ENCODE measurements at regions not wholly inside any gene's neighbourhood (a gene's known extent, or its start where the extent isn't known, plus 50 kb on each side); places are given as distances from the start of the nearest gene placed in this dataset.
A peak's percentile ranks its signal among the peaks of the same experiment; 100 is the strongest.
"Not testable (repeated sequence)": the region's sequence is repeated elsewhere in the genome, so short reads cannot be mapped to it uniquely, and the experiment has no call there.

DNA sequence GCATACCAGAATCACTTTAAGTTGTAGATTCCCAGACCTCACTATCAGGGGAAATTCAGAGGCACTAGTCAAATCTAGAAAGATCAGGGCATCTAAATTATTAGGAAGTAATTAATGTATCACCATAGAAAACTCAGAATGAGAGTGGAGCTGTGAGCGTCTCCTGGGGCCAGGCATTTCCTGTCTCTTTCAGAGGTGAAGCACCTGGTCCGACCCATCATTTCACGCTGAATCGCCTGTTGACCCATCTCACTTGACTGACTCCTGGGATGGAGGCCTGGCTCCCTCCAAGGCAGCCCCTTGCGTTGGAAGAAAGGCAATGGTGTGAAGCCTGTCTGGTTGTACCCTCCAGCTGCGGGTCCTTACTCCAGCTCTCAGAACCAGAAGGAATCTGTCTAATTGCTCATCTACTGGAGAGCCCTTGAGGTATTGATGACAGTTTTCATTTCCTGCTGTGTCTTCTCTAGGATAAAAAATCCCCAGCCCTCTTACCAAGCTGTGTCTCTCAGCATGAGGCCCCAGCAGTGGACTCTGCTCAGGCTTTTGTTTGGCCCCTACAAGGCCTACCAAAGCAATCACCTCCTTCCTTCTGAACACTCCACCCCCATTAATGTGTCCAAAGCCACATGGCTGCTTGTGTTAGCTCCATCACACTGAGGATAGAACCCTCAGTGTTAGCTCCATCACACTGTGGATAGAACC is 93.2 kb upstream of the SYT13 start:
- DNase-seq (ENCODE audit: low read depth, low spot score) = no peak

DNA sequence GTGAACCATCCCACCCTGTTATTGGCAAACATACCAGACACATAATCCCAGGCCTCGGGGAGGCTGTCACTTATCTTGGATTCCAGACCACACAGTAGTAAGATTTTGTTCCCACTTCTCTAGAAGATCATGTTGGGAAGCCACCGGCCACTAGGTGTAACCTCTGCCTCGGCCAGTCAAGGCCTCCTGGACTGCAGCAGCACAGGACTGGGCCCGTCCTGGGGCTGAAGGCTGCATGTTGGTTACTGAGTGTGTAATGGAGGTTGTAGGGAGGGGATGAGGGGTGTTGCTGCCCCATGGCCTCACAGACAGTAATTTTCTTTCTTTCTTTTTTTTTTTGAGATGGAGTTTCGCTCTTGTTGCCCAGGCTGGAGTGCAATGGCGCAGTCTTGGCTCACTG is 92.4 kb upstream of the SYT13 start:
- H3K4me3 ChIP-seq (ENCODE audit: low read length) = no peak overlapping the region
- DNase-seq (ENCODE audit: low read depth, low spot score) = no peak

More for the DNA sequence above, 93.2 kb upstream of the SYT13 start:
- no peak overlapping the region for H3K4me3 ChIP-seq (ENCODE audit: low read length)

DNA sequence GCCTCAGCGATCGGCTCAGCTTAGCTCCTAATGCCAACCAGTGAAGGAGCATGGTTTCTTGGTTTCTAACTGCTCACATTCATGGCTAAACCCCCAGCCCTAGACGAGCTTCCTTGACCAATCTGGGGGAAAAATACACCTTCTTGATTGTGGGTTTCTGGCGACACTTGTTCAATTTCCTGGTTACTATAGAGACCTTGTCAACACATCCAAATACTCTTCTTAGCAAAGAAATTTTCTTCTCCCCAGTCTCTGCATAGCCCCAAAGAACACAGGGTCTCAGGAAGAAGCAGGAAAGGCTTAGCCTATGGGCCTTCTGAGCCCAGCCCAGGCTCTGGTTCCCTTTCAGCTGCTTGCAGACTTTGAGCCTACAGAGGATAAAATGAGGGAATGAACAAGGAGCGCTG is 88.5 kb upstream of the SYT13 start:
- no peak overlapping the region for H3K4me3 ChIP-seq (ENCODE audit: low read length)
- peak; percentile 61 for DNase-seq (ENCODE audit: low read depth, low spot score)

DNA sequence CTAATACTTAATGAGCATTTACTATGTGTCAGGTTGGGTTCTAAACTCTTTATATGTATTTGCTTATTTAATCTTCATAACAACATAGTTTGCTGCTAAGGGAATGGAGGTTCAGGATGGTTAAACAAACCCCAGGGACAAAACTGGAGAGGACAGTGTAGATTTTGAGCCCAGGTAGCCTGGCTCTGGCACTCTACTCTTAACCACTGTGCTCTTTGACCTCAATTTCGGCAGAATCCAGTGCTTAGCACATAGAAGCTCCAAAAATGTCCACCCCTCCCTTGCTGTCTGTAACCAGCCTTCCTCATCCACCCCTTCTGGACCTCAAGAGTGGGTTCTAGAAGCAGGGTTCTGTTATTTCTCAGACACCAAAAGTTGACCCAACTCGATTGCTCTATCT is 88.0 kb upstream of the SYT13 start:
- H3K4me3 ChIP-seq (ENCODE audit: low read length) = no peak overlapping the region
- no peak for DNase-seq (ENCODE audit: low read depth, low spot score)

DNA sequence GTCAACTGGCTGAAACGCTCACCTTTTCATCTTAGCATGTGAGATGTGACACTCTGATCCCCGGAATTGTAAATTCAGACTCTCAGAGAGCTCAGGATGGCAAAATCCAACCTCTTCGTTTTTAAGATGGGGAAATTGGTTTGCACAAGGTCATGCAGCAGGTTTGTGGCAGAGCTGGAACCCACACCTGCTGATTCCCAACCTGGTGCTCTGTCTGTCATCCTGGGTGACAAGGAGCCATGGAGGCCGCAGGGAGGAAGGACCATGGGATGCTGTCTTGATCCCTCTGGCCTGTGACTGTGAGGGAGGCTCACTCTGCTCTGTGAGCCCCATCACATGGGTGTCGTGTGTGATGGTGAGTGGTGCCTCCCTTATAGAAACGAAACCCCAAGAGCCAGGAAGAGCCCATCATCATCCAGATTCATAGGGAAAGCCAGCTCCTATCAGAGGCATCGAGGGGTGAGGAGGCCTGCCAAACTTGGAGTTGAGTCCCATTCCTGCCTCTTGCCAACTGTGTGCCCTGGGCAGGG is 87.4 kb upstream of the SYT13 start:
- no peak for DNase-seq (ENCODE audit: low read depth, low spot score)
- H3K4me3 ChIP-seq (ENCODE audit: low read length) = no peak overlapping the region

DNA sequence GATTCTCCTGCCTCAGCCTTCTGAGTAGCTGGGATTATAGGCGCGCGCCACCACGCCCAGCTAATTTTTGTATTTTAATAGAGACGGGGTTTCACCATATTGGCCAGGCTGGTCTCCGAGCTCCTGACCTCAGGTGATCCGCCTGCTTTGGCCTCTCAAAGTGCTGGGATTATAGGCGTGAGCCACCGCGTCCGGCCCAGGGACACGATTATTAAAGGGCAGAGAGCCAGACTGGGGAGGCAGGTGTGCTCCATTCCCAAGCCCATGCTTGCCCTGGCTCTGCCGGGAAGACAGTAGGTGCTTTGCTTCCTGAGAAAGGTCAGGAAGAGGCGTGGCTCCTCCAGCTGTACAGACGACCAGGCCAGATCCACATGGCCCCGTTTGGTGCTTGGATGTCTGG is 86.3 kb upstream of the SYT13 start:
- not testable (repeated sequence) for DNase-seq (ENCODE audit: low read depth, low spot score); H3K4me3 ChIP-seq (ENCODE audit: low read length)

DNA sequence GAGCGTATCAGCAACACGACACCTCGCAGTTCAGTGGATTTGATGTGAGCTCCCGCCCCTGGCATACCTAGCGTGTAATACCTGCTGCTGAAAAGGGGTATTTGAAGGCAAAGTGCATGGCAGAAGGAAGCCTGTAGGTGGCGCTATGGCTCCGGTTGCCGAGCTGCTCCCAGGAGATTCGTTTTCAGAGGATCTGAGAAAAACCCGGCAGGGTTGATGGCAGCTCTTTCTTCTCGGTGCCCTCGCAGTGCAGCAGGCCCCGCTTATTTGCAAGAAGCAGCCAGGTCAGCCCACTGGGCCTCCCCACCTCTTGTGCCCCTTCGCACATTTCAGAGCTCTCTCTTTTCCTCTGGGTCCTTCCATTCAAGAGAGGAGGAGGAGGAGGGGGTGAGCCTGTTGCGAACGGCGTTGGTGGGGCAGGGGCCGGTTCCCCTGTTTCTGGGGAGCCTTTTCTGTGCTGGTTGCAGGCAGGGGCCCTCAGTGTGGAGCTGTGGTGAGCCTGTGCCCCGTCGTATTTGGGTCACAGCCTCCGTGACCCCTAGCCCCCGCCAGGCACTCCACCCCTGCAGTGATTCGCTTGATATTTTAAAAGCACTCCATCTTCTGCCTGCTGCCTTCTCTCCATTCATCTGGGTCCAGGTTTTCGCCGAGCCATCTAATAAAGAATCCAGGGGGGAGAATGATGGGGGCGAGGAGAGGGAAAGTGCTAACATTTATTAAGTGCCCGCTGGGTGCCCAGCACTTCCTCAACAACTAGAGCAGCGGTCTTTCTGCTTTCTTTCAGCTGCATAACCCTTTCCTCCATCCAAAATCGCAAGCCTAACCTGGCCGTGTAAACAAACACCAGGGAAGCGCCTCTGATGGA is 85.3 kb upstream of the SYT13 start:
- H3K4me3 ChIP-seq (ENCODE audit: low read length) = no peak overlapping the region
- peak; percentile 74 for DNase-seq (ENCODE audit: low read depth, low spot score)

DNA sequence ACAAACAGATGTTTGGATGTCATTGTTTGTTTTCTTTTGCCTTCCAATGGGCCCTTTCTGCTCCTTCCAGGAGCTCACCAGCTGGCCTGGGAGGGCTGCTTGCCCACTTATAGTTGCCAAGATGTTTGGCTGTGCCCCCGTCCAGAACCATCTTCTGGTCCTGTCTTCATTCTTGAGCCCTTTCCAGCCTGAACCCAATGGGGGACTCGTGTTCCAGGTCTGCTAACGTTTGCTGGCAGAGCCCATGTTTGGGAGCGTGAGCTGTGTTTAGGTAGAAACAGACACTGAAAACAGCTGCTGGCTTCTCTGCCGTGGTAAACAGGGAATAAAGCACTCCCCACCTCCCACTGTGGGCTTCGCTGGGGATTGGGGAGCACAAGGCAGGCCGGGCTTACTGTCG is 83.2 kb upstream of the SYT13 start:
- H3K4me3 ChIP-seq (ENCODE audit: low read length) = no peak overlapping the region
- DNase-seq (ENCODE audit: low read depth, low spot score) = no peak

DNA sequence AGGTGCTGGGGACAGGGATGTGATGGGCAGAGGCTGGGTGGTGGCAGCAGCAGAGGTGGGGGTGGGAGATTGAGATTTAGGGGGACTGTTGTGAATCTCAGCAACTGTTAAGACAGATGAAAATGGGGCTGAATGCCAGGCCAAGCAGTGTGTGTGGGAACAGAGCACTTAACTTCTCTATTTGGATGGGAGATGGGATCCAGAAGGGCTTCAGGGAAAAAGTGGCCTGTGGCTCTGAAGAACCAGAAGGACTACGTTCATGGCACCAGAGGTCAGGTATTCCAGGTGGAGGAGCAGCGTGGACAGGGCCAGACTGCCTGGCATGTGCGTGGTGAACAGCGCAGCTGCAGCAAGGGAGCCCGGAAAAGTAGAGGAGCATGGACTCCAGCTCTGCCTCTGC is 82.6 kb upstream of the SYT13 start:
- no peak for DNase-seq (ENCODE audit: low read depth, low spot score)
- no peak overlapping the region for H3K4me3 ChIP-seq (ENCODE audit: low read length)

DNA sequence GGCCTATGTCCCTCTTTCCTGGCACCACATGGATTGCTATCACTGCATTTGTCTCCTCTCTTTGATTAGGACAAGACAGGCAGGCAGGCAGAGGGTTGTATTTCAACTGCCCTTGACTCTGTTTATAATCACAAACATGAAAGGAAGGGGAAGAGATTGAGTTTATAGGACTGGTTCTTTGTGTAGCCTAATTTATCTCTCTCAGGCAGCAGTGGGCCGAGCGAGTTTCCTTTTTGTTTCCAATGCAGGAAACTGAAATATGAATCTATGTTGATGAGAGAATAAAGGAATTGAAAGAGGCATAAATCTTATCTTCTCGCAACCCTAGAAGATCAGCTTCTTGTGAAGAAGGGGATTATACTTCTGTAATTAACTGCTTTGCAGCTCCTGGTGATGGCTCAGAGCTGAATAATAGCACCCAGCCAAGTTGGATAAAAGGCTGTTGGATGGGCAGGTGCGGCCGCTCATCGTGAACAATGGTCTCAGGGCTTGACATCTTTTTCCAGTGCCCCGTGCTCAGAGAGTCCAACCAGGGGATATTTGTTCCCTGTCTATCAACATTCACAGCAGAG is 80.6 kb upstream of the SYT13 start:
- H3K4me3 ChIP-seq (ENCODE audit: low read length) = no peak overlapping the region
- no peak for DNase-seq (ENCODE audit: low read depth, low spot score)

DNA sequence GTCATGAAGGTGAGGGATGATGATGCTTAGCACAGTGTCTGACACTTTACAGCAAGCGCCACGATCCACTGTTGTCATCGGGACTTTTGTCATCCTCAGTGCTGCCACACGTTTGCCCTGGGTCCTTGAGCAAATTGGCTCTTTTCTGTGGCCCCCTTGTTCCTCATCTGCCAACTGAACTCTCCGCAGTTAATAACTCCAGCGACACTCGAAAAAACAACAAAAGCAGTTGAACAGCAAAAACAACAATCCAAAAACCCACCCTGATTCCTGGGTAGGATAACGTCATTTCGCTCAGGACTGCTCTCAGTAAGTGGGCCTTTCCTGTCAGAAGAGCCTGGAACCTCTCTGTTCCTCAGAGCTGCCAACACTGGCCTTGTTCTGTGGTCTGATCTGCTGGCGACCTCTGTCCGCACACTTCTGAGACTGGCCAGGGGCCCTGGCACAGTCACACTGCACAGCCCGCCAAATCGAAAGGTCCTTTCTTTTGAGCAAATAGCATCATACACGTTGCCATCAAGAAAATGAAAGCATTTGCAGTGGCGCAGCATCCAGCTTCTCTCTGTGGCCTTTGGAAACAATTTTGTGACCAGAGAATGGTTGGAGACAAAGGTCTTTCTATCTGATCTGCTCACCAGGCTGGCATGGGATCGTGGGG is 79.9 kb upstream of the SYT13 start:
- DNase-seq (ENCODE audit: low read depth, low spot score) = no peak
- H3K4me3 ChIP-seq (ENCODE audit: low read length) = no peak overlapping the region

DNA sequence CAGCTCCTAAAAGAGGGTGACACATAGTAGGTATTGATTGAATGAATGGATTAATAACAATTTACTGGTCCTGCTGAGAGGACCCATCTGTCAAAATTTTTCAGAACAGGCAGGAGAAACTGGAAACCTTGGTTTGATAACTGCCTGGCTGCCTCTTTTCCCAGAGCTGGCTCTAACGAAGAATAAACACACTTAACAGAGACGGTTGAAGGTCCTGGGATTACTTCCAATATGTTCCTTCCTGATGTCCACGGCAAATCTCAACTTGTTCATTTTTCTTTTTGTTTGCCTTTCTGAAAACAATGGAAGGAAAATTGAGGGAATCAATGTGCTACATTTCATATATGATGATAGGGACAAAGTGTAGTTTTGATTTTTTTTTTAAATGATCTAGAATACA is 76.5 kb upstream of the SYT13 start:
- H3K4me3 ChIP-seq (ENCODE audit: low read length) = no peak overlapping the region
- DNase-seq (ENCODE audit: low read depth, low spot score) = no peak

DNA sequence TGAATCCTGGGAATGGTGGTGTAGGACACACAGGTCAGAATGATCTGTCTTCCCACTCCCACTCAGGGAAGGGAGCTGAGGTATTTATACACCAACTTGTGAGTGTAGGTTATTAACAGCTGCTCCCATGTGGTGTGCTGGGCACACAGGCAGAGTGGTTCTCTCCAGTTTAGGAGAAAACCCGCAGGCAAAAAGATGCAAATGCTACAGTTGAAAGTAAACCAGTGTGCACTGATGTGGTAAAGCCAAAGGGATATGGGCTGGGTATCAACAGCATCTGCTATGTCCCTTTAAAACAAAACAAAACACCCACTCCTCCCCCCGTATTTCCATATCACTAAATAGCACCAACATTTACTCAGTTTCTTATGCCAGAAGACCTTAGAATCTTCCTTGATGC is 75.4 kb upstream of the SYT13 start:
- DNase-seq (ENCODE audit: low read depth, low spot score) = peak; percentile 80
- no peak overlapping the region for H3K4me3 ChIP-seq (ENCODE audit: low read length)

DNA sequence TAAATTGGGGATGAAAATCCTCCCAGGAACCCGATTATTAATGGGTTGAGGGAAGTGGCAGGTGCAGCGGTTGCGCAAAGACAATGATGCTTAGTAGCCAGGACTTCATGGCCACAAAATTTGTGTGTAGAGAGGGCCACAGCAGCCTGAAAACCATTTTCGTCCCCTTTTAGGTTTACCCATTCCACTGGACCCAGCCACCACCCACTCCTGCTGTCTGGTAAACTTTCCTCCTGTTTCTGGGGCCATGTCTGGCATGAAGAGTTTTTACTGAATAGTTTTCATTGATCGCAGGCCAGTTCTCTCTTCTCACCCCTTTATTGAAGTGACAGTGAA is 69.5 kb upstream of the SYT13 start:
- DNase-seq (ENCODE audit: low read depth, low spot score) = no peak
- peak overlapping the region; percentile 81 for H3K4me3 ChIP-seq (ENCODE audit: low read length)

DNA sequence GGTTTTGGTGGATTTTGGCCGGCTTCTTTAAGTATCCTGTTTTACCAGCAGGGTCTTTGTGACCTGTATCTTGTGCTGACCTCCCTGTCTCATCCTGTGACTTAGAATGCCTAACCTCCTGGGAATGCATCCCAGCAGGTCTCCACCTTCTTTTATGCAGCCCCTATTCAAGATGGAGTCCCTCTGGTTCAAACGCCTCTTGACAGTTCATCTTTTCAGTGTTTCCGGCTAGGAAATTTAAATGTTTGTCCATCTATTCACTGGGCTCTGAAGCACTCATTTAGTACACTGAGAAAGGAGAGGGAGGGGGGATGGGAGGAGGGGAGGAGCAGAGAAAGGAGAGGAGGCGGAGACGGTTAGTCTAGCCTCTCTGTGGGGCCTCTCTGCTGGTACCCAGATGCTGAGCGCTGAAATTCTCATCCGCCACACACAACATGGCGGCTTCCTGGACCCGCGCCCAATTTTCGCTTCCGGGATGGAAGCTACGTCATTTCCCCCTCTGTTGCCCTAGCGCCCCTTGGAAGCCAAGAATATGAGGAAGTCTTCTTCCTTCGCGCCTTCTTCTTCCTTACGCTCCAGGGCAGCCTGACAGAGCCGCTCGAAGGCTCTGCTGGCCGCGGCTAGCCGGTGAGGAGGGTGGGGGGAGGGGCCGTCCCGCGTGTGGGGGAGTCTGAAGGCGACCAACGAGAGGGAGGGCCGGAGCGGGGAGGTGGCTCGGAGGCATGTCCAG is 69.0 kb upstream of the SYT13 start:
- DNase-seq (ENCODE audit: low read depth, low spot score) = peak; percentile 90
- H3K4me3 ChIP-seq (ENCODE audit: low read length) = peak overlapping the region; percentile 81

DNA sequence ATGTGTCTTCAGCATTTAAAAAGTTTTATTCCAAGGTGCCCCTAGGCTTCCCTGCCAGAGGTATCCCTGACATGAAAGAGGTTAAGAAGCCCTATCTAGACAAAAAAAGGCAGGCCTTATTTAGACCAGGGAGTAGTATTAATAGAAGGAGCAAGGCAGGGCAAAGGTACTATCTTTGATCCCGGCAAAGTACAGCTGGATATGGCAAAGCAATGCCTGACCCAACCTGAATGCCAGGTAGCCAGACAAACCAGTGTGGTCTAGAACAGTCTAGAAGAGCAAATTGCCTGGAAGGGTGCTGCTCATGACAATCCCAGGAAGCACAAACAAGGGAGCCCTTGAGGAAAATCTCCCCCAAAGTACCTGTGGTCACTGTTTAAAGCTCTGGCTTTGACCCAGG is 62.6 kb upstream of the SYT13 start:
- no peak for DNase-seq (ENCODE audit: low read depth, low spot score)

DNA sequence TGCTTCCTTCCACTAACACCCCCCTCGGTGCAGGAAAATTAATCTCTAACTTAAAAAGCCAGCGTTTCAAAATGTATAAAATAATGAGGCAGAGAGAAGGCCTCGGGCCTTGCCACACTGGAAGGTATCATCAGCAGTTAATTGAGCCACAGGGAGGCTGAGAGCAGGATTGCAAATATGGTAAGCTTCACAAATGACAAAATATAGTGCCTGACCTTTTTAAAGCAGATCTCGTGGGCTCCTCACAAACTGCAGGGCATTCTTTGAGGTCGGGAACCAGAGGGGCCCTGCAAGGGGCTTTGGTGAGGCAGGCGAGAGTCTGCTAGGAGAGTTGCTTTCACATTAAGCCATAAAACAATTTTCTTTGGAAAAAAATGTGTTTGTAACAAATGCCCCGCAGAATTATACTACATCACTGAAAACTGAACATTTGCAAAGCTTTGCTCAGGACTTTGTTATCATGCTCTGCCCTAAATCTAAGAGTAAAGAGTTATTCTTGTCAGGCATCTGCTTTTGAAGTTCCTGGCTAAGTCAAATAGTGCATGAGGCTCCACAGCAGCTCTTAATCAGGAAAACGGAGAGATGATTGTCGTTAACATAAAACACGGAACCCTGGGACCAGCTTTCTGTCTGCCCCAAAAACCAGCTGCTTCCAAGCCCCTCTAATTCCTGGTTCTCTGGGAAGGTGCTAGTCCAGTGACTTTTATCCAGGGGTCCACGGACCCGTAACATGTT is 61.4 kb upstream of the SYT13 start:
- H3K4me3 ChIP-seq (ENCODE audit: low read length) = no peak overlapping the region
- DNase-seq (ENCODE audit: low read depth, low spot score) = no peak

More for the DNA sequence above, 62.6 kb upstream of the SYT13 start:
- no peak overlapping the region for H3K4me3 ChIP-seq (ENCODE audit: low read length)

DNA sequence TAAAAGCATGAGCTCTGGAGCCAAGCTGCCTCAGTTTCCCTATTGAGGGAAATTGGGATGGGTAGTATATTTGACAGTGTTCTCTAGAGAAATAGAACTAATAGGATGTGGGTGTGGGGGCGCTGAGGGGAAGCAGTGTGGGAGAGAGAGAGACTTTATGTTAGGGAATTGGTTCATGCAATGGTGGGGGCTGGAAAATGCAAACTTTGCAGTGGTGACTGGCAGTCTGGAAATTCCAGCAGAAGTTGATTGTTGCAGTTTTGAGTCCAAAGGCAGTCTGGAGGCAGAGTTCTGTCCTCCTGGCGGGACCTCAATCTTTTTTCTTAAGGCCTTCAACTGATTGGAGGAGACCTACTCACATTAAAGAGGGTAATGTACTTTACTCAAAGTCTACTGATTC is 59.4 kb upstream of the SYT13 start:
- H3K4me3 ChIP-seq (ENCODE audit: low read length) = no peak overlapping the region
- no peak for DNase-seq (ENCODE audit: low read depth, low spot score)

Data from Jurkat, Clone E6-1 (cell line).